ENCODE measurements at regions not wholly inside any gene's neighbourhood (a gene's known extent, or its start where the extent isn't known, plus 50 kb on each side); places are given as distances from the start of the nearest gene placed in this dataset.

DNA sequence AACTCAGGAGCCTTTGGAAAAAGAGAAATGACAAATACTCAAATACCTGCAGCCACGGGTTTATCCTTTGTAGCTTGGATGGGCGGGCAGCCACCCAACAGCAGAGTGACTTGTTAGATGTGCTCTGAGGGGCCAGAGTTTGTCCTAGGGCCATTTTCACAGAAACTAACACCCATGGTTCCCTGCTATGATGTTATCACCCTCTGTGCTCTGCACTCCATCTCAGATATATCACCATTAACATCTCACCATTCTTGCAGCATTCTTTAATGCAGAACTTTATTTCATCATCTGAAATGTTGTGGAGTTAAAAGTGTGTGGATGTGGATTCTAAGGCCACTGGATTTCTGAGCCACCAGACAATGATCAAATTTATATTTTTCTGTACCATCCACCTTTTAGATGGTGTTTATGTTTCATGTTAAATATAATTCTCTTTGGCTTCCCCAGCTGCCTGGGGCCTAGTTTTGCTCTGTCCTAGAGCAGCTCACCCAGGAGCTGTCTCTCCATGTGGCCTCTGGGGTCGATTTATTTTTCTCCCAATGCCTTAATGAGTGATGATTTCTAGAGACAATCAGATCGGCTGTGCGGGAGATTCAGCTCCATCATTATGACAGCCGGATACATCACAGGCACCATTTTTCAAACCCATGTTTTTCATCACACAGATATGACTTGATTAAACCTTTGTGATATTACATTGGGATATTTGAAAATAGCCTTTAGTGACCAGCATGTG lies 380.8 kb downstream of the BCOR start:
- H3K36me3 ChIP-seq, result no peaks in the 10 kb centered on the region
- no peaks in the 10 kb centered on the region for H3K27me3 ChIP-seq (ENCODE audit: low read depth)
- DNase-seq (no peak), ATAC-seq (no peak)
- H3K4me1 ChIP-seq, result no peaks in the 10 kb centered on the region
- intact Hi-C loops (cut with DNase I), result no loop called here
- no peak overlapping the region for H3K27ac ChIP-seq
- no peaks in the 10 kb centered on the region for H3K9me3 ChIP-seq
- H3K4me3 ChIP-seq, result no peak overlapping the region
- TF ChIP-seq, protein P1, sequence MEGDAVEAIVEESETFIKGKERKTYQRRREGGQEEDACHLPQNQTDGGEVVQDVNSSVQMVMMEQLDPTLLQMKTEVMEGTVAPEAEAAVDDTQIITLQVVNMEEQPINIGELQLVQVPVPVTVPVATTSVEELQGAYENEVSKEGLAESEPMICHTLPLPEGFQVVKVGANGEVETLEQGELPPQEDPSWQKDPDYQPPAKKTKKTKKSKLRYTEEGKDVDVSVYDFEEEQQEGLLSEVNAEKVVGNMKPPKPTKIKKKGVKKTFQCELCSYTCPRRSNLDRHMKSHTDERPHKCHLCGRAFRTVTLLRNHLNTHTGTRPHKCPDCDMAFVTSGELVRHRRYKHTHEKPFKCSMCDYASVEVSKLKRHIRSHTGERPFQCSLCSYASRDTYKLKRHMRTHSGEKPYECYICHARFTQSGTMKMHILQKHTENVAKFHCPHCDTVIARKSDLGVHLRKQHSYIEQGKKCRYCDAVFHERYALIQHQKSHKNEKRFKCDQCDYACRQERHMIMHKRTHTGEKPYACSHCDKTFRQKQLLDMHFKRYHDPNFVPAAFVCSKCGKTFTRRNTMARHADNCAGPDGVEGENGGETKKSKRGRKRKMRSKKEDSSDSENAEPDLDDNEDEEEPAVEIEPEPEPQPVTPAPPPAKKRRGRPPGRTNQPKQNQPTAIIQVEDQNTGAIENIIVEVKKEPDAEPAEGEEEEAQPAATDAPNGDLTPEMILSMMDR (IDR thresholded peaks at IDR 0.05), result no peak

DNA sequence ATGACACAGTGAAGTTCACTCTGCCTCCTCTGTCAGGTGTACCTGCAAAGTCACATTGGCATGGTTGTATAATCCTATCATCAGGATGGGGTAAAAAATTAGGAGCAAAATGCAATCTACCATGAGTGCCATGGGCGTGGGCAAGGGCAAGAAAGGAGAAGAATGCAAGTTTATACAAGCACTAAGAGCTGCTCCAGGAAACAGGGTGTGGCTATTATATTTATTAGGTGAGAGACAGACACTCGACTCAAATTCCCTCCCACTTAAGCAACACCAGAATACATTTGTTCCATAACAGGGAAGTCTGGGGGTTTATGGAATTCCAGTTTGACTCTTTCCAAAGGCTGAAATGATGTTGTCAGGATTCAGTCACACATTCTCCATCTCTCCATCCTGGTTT lies 378.8 kb downstream of the BCOR start:
- no peaks in the 10 kb centered on the region for H3K9me3 ChIP-seq
- TF ChIP-seq, protein P1 (IDR thresholded peaks at IDR 0.05), result no peak
- H3K27me3 ChIP-seq (ENCODE audit: low read depth), result no peaks in the 10 kb centered on the region
- intact Hi-C loops (cut with DNase I), result no loop called here
- no peak overlapping the region for H3K27ac ChIP-seq
- H3K4me1 ChIP-seq, result no peaks in the 10 kb centered on the region
- no peak overlapping the region for H3K4me3 ChIP-seq
- peak in 1 of 2 donors; percentile 32 for ATAC-seq
- DNase-seq, result no peak
- H3K36me3 ChIP-seq, result no peaks in the 10 kb centered on the region

DNA sequence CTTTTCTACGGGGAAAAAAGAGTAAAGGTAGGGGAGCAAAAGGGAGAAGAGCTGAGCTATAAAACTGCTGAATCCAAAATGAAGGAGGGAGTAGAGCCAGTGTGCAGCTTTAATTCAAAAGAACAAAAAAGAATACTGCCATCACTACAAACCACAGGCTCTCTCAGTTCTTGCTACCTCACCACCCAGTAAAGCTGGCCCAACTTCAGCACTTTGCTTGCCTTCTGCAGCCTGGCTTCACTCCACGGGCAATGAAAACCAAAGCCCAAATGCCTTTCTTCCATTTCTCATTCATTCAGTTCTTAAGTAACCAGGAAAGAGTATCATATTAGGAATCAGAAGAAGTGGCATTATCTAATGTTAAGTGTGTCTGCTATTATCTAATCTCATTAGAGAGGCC lies 376.8 kb downstream of the BCOR start:
- Histone ChIP-seq H3K4me1 (no peaks in the 10 kb centered on the region), H3K36me3 (no peaks in the 10 kb centered on the region), H3K27me3 (ENCODE audit: low read depth) (no peaks in the 10 kb centered on the region), H3K4me3 (no peak overlapping the region), H3K27ac (no peak overlapping the region), H3K9me3 (no peaks in the 10 kb centered on the region)
- ATAC-seq (no peak), DNase-seq (no peak)
- TF ChIP-seq, protein P1 (IDR thresholded peaks at IDR 0.05), result no peak
- intact Hi-C loops (cut with DNase I), result no loop called here

DNA sequence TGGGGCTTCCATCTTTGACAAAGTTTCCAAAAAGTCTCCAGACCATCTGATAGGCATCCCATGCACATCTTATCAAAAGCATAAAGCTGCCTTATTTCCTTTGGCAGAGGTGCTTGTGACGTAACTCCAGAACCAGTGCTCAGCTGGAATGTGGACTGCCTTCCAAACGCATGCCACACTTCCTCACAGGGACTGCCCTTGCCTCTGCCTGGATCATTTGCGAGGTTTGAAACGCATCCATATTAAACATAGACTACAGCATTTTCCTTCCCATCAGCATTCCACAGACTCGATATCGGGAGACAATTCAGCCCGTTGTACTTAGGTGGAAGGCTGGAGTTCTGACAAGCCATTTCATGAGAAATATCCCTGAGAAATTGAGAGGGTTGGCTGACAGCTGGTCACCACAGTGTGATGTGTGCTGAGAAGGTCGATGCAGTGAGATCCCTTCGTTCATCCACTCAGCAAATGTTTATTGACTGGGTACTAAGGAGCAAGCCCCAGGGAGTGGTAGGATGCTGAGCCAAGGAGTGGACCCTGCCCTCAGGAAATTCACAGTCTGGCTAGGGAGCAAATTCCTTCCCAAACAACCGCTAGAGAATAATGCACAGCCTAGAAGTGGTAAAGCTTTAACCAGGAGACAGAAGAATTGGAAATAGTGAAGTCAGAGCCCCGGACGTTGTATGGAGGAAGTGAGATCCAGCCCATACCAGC lies 376.0 kb downstream of the BCOR start:
- H3K9me3 ChIP-seq, result no peaks in the 10 kb centered on the region
- no peaks in the 10 kb centered on the region for H3K4me1 ChIP-seq
- no peaks in the 10 kb centered on the region for H3K36me3 ChIP-seq
- intact Hi-C loops (cut with DNase I), result no loop called here
- no peak overlapping the region for H3K27ac ChIP-seq
- ATAC-seq (peak in 1 of 2 donors; percentile 57), DNase-seq (no peak)
- TF ChIP-seq, protein P1 (IDR thresholded peaks at IDR 0.05), result no peak
- no peaks in the 10 kb centered on the region for H3K27me3 ChIP-seq (ENCODE audit: low read depth)
- no peak overlapping the region for H3K4me3 ChIP-seq

DNA sequence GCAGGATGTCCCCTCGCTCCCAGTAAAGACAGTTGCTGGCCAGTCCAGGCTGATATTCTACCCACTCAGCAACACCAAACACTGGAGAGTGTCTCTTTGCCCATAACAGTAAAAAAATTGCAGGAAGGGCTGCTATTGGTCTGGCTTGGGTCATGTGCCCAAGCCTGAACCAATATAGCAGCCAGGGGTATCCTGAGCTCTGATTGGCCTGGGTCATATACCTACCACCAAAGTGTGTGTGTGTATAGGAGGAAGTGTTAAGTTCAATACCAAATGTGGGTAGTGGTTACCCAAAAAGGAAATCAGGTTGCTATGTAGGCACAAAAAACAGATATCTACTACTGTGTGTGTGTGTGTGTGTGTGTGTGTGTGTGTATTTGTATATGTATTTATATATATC lies 373.2 kb downstream of the BCOR start:
- ATAC-seq, result no peak
- intact Hi-C loops (cut with DNase I), result no loop called here
- Histone ChIP-seq H3K4me1 (no peaks in the 10 kb centered on the region), H3K27ac (no peak overlapping the region), H3K9me3 (no peaks in the 10 kb centered on the region), H3K27me3 (ENCODE audit: low read depth) (no peaks in the 10 kb centered on the region), H3K36me3 (no peaks in the 10 kb centered on the region), H3K4me3 (no peak overlapping the region)
- no peak for DNase-seq
- TF ChIP-seq, protein P1 (IDR thresholded peaks at IDR 0.05), result no peak

All from lower lobe of right lung (tissue), 2 donors.